ENCODE measurements at regions not wholly inside any gene's neighbourhood (a gene's known extent, or its start where the extent isn't known, plus 50 kb on each side); places are given as distances from the start of the nearest gene placed in this dataset.

DNA sequence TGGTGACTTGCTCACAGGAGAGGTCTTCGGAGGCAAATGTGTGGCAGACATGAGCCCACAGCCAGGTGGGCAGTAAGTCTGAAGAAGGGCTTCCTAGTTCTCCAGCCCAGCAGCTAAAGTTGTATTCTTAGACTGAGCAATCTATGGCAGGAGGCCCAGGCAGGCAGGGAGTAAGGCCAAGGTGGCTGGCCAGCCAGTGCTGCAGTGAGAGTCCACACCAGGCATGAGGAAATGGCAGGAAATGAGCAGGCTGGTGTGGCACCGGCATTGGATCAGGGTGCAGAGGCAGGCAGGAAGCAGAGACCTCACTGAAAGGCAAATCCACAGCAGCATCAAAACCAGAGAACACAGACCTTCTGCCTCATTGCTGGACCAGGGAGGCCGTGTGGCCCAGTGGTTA lies 84.6 kb upstream of the PDE1C start:
- no peak overlapping the region for H3K27ac ChIP-seq
- TF ChIP-seq, protein P1, sequence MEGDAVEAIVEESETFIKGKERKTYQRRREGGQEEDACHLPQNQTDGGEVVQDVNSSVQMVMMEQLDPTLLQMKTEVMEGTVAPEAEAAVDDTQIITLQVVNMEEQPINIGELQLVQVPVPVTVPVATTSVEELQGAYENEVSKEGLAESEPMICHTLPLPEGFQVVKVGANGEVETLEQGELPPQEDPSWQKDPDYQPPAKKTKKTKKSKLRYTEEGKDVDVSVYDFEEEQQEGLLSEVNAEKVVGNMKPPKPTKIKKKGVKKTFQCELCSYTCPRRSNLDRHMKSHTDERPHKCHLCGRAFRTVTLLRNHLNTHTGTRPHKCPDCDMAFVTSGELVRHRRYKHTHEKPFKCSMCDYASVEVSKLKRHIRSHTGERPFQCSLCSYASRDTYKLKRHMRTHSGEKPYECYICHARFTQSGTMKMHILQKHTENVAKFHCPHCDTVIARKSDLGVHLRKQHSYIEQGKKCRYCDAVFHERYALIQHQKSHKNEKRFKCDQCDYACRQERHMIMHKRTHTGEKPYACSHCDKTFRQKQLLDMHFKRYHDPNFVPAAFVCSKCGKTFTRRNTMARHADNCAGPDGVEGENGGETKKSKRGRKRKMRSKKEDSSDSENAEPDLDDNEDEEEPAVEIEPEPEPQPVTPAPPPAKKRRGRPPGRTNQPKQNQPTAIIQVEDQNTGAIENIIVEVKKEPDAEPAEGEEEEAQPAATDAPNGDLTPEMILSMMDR (IDR thresholded peaks at IDR 0.05) = no peak
- no peak for DNase-seq (ENCODE audit: low spot score)

DNA sequence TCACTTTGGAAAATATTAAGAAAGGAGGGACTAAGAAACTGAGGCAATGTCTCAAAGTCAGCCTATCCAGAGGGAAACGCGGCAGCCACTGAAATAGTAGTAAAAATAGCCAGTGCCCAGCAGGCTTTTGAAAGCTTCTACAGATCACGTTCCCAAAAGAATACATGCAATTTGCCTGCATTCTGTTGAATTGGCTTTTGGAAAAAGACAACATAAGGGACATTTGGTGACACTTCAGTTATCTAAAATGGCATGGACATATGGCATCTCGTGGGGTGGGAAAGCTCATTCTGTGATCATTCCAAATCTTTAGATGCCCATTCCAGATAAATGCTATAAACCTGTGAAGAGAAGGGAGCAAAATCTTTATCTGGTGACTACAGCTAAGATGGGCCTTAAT lies 82.8 kb upstream of the PDE1C start:
- H3K4me3 ChIP-seq = no peak overlapping the region
- no peak overlapping the region for H3K27ac ChIP-seq
- TF ChIP-seq, protein P1 (IDR thresholded peaks at IDR 0.05) = no peak

More for the DNA sequence above, 84.6 kb upstream of the PDE1C start:
- H3K4me3 ChIP-seq = no peak overlapping the region

DNA sequence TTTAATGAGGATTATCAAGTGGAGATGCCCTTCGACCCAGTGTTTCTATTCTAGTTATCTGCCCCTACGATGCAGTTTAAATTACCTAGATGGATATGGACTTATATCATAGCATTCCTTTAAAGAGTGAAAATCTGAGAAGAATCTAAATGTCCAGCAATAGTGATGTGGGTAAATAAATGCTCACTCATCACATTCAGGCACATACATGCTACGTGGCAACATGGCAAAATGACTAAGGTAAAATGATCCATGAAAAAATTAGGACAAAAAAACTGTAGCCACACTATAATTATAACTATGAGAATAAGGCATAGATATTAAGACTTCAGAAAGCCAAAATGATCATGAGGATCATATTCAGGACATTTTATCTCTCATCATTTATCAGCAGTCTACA lies 82.4 kb upstream of the PDE1C start:
- H3K27ac ChIP-seq = no peak overlapping the region
- H3K4me3 ChIP-seq = no peak overlapping the region
- TF ChIP-seq, protein P1 (IDR thresholded peaks at IDR 0.05) = no peak
- no peak for DNase-seq (ENCODE audit: low spot score)

More for the DNA sequence above, 82.8 kb upstream of the PDE1C start:
- no peak for DNase-seq (ENCODE audit: low spot score)

DNA sequence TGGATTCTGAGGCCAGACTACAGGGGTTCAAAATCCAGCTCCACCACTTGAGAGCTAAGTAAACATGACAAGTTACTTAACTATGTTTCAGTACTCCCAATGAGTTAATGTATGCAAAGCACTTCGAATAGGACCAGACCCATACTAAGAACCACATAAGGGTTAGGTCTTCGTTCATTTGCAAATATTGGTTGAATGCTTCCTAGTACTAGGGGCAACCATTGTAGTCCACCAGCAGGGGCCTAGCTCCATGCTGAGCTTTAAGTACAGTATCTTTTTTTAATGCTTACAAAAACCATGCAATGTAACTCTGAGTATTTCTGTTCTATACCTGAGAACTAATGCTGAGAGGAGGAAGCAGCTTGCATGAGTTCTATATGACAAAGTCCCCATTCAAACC lies 80.4 kb upstream of the PDE1C start:
- DNase-seq (ENCODE audit: low spot score) = no peak

DNA sequence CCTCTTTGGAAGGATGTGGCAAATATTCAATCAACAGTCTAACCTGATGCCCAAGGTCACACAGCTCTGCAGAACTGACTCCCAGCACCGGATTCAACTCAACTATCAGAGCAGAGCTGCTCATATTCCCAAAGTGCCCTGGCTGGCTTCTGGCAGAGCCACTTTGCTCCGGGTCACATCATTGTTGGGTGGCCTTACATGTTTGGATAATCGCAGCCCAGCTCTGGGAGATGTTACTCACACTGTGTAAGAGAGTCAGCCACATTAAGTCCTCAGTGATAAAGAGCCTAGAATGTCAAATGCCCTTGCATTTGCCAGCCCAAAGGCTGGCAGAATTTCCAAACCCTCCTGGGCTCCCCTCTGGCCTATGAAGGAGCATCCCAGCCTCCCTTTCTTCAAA lies 79.8 kb upstream of the PDE1C start:
- TF ChIP-seq, protein P1 (IDR thresholded peaks at IDR 0.05) = no peak

More for the DNA sequence above, 80.4 kb upstream of the PDE1C start:
- TF ChIP-seq, protein P1 (IDR thresholded peaks at IDR 0.05) = no peak
- Histone ChIP-seq H3K27ac (no peak overlapping the region), H3K4me3 (no peak overlapping the region)

DNA sequence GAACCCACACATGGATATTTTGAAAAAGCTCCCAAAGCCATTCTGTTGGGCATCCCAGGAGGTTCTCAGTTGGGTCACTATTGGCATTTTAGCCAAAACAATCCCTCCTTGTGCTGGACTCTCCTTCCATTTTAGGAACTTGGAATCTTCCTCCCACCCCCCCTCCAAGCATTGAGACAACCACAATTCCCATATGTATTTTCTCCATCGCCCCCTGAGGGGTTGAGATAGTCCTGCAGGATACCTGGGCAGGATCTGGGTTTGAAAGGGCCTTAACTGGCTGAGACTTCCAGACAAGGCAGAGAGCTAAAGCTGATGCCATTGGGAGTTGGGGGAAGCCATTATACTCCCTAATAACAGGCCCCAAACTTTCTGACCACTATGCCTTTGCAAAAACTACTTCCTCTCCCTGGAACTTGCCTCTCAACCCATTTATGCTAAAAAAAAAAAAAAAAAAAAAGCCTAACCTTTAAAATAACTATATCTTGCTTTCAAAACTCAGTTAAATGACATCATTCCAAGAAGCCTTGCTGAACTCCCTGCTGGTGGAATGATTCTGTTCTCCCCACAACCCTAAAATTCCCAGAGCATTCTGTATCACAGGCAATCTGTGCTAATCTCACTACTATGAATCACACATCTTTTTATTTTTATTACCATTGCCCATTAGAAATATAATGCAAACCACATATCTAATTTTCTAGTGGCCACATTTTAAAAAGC lies 77.5 kb upstream of the PDE1C start:
- DNase-seq (ENCODE audit: low spot score) = no peak
- TF ChIP-seq, protein P1 (IDR thresholded peaks at IDR 0.05) = no peak
- Histone ChIP-seq H3K27ac (no peak overlapping the region), H3K4me3 (no peak overlapping the region)

More for the DNA sequence above, 79.8 kb upstream of the PDE1C start:
- Histone ChIP-seq H3K4me3 (no peak overlapping the region), H3K27ac (no peak overlapping the region)
- DNase-seq (ENCODE audit: low spot score) = no peak

DNA sequence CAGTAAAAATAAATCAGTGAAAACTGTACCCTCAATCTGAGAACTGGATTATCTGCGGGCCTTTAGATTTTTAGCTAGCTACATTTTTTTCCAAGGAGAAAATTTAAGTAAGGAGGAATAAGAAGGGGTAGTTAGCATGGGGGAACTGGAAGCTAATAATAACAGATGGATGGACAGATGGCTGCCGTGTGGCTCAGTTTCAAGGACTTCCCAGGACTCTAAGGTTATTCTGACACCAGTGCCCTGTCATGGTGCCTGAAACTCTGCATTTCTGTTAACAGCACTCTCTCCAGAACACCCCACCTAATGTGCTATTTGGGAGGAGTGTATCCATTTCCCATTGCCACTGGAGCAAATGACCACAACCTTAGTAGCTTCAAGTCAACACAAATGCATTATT lies 75.7 kb upstream of the PDE1C start:
- Histone ChIP-seq H3K4me3 (no peak overlapping the region), H3K27ac (no peak overlapping the region)
- TF ChIP-seq, protein P1 (IDR thresholded peaks at IDR 0.05) = no peak
- no peak for DNase-seq (ENCODE audit: low spot score)
